HG02840 (cell line): ENCODE measurements at regions not wholly inside any gene's neighbourhood (a gene's known extent, or its start where the extent isn't known, plus 50 kb on each side); places are given as distances from the start of the nearest gene placed in this dataset.

Experiments used
- ATAC-seq: cut with Tn5 transposase; IDR thresholded peaks from one replicate; pipeline ENCODE4 v1.9.1; 2021; ENCODE audit warnings: mild to moderate bottlenecking, moderate library complexity, moderate number of reproducible peaks; ENCODE audit not compliant: unreplicated experiment, low FRiP score

- no peak for ATAC-seq
Measured at GRCh38 chr20:11556410-11556809, 361.3 kb upstream of the BTBD3 start.

GRCh38 chr20:11564491-11564890 lies 353.2 kb upstream of the BTBD3 start:
- no peak for ATAC-seq

- no peak for ATAC-seq
Measured at GRCh38 chr20:11569163-11569562, 348.5 kb upstream of the BTBD3 start.

- no peak for ATAC-seq
Measured at GRCh38 chr20:11573507-11573906, 344.2 kb upstream of the BTBD3 start.

GRCh38 chr20:11581271-11581670 lies 336.4 kb upstream of the BTBD3 start:
- ATAC-seq, result no peak

- no peak for ATAC-seq
Measured at GRCh38 chr20:11582060-11582459, 335.6 kb upstream of the BTBD3 start.

- ATAC-seq, result no peak
Measured at GRCh38 chr20:11585752-11586352, 331.8 kb upstream of the BTBD3 start.

GRCh38 chr20:11588875-11589274 lies 328.8 kb upstream of the BTBD3 start:
- no peak for ATAC-seq

- no peak for ATAC-seq
Measured at GRCh38 chr20:11591965-11592364, 325.7 kb upstream of the BTBD3 start.

- no peak for ATAC-seq
Measured at GRCh38 chr20:11604339-11604738, 313.4 kb upstream of the BTBD3 start.

- no peak for ATAC-seq
Measured at GRCh38 chr20:11607047-11607446, 310.6 kb upstream of the BTBD3 start.

GRCh38 chr20:11608736-11609135 lies 309.0 kb upstream of the BTBD3 start:
- ATAC-seq, result no peak

GRCh38 chr20:11624704-11625103 lies 293.0 kb upstream of the BTBD3 start:
- ATAC-seq, result no peak

- ATAC-seq, result no peak
Measured at GRCh38 chr20:11626551-11626950, 291.1 kb upstream of the BTBD3 start.

- no peak for ATAC-seq
Measured at GRCh38 chr20:11642866-11643265, 274.8 kb upstream of the BTBD3 start.

- ATAC-seq, result no peak
Measured at GRCh38 chr20:11646359-11646758, 271.3 kb upstream of the BTBD3 start.

GRCh38 chr20:11650566-11650965 lies 267.1 kb upstream of the BTBD3 start:
- no peak for ATAC-seq

- no peak for ATAC-seq
Measured at GRCh38 chr20:11651138-11651537, 266.6 kb upstream of the BTBD3 start.

GRCh38 chr20:11651647-11652046 lies 266.0 kb upstream of the BTBD3 start:
- ATAC-seq, result no peak

GRCh38 chr20:11652128-11652527 lies 265.6 kb upstream of the BTBD3 start:
- no peak for ATAC-seq

- no peak for ATAC-seq
Measured at GRCh38 chr20:11654766-11655165, 262.9 kb upstream of the BTBD3 start.

- no peak for ATAC-seq
Measured at GRCh38 chr20:11660673-11661072, 257.0 kb upstream of the BTBD3 start.

- no peak for ATAC-seq
Measured at GRCh38 chr20:11671015-11671511, 246.6 kb upstream of the BTBD3 start.
